HG02623 (cell line): ENCODE measurements at regions not wholly inside any gene's neighbourhood (a gene's known extent, or its start where the extent isn't known, plus 50 kb on each side); places are given as distances from the start of the nearest gene placed in this dataset.
A peak's percentile ranks its signal among the peaks of the same experiment; 100 is the strongest.

ENCODE experiments used
- ATAC-seq: cut with Tn5 transposase; IDR thresholded peaks from one replicate; pipeline ENCODE4 v1.9.1; 2021; ENCODE audit warnings: moderate library complexity; ENCODE audit not compliant: unreplicated experiment

DNA sequence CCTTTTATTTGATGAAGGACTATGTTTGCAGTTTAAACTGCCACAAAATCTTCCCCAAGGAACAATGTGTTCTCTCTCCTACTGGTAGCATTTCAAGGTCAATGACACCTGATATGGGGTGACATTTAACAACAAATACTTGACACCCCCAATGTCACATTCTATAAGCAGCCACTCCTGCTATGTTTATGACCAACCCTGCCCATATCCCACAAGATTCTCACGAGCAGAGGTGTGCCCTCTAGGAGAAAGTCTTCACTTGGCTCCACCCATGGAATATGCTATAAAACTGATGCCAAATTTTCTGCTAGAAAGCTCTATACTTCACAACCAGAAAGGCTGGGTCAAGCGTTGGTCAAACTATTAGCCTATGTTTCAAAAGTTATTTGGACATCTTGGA lies 105.6 kb upstream of the ARID2 start:
- ATAC-seq, result no peak

DNA sequence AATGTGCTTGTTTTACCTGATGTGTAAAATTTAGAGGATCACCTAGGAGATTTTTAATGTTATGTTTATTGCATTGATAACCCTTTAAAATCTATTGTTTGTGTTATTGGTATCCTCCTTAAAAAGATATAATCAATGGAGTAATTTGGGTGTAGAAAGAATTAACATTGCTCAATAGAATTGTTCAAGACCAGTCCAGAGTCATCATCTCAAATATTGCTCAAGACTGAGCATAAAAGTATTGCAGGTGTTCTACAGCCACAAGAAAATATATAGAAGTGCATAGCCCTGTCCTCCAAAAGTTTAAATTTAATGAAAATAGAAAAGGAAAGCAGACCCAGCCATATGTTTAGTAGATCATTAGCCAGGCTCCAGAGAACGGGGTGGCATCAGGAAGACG lies 102.5 kb upstream of the ARID2 start:
- ATAC-seq, result no peak

DNA sequence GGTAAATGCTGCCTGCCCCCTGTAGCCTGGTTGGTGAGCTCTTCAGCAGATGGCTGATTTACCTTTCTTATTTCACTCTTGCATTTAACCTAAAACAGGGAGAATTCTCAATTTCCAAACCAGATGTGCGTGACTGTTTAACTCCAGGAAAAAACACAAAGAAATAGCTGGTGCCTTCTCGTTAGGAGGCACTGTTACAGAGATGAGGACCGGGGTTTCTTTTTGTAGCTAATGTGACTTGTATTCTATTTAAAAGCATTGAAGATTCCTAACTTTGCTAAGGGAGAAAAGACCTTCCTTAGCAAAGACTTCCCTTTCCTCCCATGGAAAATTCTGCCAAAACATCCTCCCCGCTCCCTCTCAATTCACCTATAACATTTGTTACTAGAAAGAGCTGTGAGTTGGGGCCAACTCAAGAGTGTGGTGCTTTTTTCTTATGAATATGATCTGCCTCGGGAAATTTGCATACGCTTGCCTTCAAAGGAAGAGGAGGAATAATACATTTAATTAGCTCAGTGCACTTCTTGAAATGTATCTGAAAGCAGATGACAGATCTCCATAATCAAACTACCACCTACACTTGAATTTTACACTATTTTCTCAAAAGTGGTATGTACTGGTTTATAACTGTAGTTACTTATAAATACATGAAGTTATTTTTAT lies 102.0 kb upstream of the ARID2 start:
- no peak for ATAC-seq

DNA sequence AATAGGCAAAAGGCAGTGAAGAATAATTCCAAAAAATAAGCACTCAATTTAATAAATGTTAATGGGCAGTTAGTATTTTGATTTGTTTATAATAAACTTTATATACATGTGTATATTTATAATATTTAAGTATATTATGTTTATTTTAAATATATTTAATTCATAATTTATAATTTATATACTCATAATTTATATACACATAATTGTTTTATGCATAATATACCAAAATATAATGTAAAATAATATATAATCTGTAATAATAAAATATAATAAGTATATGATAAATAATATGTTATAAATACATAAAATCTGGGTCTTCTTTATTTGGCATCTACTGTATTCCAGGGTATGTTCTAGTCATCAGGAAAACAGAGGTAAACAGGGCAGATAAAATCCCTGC lies 100.2 kb upstream of the ARID2 start:
- no peak for ATAC-seq

DNA sequence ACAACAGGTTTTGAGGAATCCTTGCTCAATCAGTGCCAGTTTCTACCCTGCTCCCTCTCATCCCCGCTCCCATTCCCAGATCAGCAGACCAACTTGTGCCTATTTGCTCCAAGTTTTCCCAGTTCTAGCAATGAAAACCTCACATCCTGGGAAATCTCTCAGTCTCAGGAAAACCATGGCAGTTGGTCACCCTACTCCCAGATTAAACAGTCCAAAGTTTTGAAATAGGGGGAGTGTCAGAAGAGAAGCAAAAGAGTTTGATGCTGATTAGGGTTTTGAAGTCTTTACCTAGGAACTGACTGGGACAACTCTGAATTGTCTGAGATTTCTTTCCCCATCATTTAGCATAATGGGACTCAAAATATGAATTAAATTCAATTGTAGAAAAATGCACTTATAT lies 95.8 kb upstream of the ARID2 start:
- no peak for ATAC-seq

DNA sequence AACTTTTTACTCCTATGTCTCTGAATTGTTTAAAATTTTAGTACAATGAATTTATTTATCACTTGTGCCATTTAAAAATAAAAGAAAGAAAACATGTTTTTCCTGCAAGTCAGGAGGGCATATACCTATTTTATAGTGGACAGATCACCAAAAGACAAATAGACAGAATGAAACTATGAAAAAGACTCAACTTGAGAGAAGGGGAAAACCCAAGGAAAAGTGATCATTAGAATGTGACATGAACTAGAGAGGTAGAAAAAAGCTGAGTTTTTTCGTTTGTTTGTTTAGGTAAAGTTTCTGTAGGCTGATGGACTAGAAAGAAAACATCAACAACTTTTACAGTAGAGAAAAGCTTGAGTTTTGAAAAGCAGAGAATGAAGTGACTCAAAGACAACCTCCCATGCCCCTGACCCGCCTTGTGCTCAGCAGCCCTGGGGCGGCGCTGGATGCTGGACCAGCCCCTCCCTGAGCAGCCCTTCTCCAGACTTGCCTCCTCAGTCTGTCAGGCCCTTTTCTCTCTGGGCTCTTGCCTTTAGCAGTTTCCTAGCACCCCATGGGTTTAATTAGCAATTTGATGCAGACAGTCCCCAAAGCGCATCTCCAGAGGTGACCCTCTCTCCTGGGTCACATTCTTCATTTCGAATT lies 95.1 kb upstream of the ARID2 start:
- peak; percentile 50 for ATAC-seq

DNA sequence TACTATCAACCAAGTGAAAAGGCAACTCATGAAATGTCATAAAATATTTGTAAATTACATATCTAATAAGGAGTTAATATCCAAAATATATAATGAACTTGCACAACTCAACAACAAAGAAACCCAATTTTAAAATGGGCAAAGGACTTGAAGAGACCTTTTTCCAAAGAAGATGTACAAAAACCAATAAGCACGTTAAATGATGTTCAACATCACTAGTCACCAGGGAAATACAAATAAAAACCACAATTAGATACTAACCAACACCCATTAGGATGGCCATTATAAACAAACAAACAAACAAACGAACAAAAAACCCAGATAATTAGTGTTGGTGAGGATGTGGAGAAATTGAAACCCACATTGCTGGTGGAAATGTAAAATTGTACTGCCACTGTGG lies 92.3 kb upstream of the ARID2 start:
- no peak for ATAC-seq

DNA sequence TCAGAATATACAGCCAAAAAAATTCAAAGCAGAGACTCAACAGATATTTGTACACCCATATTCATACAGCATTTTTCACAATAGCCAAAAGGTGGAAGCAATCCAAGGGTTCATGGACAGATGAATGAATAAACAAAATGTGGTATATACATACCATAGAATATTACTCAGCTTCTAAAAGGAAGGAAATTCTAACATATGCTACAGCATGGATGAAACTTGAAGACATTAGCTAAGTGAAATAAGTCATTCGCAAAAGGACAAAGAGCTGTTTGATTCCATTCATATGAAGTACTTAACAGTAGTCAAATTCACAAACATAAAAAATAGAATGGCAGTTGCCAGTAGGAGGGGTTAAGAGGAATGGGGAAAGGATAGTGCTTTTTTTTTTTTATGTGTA lies 91.8 kb upstream of the ARID2 start:
- no peak for ATAC-seq

DNA sequence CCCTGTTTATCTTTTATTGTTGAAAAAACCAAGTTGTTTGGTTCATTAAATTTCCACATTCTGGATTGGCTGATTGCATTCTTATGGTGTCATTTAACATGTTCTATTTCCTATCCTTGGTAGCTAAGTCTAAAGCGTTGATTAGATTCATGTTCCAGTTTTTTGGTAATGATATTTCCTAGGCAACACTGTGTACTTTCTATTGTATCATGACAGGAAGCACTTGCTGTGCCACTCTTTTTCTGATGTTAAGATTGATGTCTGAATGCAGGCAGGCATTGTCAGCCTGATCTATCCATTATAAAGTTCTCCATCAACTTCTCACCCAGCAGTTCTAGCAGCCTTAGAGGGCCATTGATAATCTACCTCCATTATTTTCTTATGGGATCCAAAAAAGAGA lies 91.1 kb upstream of the ARID2 start:
- ATAC-seq, result no peak

DNA sequence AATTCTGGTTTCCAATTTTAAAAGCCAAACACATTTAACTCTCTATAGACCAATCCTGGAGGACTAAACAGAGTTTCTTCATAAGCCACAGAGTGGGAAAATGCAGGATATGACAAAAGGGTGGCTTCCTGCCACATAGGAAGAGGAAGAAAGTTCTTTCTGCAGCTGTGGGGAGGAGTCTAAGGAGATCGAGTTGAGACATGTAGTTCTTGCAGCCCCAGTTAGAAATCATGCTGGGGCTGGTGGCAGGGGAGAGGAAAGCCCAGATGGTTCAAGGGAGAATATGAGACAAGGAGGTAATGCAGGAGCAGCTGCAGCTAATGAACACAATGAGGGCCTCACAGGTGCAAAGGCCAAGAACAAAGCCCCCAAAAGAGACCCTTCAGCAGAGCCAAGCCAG lies 85.0 kb upstream of the ARID2 start:
- ATAC-seq, result no peak

DNA sequence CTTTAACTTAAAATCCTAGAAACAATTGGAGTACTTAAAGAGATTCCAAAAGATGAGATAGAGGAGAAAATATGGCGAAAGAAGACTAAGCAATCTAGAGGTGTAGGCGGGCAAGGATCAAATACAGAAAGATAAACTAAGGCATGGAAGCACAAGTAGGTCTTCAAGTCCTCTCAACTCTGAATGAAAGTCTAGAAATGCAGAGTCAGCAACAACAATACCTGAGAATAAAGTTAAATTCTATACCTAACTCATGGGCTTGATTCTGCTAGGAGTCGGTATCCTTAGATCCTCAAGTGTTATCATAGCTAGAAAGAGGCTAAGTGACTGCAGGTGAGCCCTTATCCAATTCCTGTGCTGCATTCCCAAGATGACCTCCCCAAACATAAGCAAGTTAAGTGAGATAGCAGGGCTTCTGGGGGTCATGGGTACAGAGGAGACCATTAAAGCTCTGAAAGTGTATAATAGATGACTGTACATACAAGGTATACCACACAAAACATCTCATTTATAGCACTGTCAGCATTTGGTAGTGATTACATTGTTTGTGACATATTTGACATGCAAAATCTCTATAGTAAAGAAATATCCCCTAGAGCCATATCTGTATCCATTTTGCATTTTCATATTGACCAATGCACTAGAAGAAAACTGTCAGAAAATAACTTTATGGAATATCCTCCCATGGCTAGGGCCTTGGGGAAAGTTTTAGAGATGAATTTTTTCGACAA lies 82.5 kb upstream of the ARID2 start:
- no peak for ATAC-seq

DNA sequence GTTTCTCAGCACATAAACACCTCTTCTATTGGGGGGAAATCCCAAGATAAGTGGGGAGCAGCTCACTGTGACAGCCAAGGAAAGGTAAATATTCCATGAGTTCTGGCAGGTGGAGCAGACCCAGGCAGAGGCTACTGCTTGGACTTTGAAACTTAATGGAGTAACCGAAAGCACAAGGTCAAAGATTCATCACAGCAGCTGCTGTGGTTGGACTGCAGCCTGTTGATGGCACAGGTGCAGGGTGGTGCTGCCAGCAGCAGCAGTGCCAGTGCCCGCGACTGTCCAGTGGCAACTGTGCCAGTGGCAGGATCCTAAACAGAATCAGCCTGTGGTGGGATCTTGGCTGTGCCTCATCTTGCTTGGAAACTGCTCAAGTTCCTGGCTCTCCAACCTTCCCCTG lies 81.4 kb upstream of the ARID2 start:
- ATAC-seq, result no peak

DNA sequence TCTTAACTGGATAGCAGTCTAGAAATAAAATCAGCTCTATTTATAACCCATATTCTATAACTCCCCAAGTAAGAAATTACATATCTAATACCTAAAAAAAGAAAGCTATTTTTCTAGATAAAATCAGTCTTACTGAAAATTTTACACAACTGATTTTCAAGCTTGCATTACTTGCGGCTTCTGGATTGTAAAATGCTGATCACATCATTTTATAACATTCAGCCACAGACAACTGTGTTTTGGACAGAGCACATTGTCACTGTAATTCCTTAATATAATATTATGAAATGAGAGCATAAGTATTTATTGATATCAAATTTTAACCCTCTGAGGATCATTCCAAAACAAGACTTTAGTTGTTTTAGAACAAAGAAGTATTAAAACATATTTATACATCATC lies 78.5 kb upstream of the ARID2 start:
- no peak for ATAC-seq

DNA sequence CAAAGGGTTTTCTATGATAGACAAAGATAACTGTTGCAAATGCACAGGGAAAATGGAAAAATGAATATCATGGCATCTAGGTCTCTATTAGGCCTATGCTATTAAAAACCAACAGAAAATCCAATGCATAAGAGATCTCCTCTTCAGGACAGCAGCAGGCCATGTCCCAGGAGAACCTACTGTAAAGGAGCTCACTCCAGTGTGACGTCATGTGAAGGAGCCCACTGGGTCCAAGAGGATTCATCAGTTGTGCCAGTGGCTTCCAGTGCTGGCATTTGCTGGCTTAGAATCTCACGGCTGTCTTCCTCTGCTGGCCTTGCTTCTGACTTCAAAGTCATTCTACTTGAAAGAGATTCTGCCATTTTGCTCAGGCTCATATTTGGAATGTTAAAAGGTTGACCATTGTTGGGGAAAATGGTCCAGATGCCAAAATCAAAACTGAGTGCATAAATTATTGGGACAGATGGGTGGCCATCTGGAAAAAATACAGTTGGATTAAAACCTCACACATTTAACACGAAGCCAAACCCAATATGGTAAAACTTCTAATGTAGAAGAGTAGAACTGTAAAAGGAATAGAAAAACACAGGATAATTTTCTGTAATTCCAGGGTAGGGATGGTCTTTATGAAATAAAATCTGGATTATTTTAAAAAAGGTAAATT lies 75.4 kb upstream of the ARID2 start:
- ATAC-seq, result no peak

DNA sequence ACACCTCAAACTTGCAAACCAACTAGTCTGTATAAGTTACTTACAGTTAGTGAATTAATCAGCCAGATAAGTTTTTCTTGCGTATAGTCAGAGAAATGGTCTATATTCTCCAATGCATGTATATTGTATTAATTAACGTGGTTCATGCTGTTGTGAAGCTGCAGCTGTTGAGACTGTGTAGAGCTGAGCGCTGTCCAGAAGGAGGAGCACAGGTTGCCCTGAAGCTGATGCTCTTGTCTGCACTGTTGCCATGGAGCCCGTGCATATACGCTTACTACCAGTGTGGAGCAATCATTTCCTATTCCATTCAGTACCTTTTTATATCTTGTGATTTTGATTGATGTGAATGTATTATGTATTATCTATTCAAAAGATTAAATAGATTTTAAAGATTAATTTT lies 74.3 kb upstream of the ARID2 start:
- no peak for ATAC-seq

DNA sequence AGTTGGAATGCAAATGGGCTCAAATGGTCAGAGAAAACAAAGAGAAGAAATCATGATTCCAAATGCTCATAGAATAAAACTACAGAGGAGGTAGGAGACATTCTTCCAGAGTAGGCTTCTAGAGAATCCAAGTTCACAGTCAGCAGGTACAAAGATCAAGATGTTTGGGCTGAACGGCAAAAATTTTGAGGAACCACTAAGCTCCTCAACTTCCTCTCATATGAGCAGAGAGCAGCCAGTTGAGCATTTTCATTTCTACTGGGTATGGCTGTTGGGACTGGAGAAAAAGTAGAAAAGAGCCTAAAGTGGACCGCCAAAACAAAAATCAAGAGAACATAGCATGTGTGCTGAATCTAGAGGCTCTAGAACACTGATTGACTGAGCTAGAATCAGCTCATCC lies 73.8 kb upstream of the ARID2 start:
- ATAC-seq, result no peak

DNA sequence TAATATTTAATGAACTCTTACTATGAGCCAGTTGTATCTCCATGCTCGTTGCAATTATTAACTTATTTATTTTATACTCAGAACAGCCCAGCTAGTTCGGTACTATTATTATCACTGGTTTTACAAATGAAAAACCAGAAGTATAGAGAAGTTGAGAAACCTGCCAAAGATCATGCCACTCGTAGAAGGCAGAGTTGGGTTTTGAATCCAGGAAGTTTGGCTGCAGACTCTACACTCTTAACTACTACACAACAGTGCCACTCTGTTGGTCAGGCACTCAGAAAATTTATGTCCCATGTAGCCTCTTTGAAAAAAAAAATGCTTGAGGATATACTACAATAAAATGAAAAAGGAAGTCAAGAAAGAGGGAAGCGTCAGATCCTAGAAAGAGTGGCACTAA lies 71.5 kb upstream of the ARID2 start:
- ATAC-seq, result no peak

DNA sequence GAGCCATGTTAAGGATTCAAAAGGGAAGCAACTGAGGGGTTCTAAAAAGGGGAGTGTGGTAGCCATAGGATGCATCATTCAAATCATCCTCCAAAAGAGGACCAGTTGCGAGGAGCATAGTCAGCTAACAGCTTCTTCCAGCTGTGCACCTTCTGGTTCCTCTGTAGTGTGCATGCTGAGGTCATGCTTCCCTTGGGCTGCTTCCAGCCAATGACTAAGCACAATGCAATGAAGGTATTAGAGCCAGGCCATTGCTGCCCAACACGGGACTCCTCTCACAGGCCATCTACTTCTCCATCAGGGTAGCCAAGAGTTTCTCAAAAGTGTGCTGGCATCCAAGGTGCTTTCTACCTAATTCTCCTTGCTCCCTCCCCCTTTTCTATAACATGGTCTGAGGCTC lies 69.2 kb upstream of the ARID2 start:
- no peak for ATAC-seq

DNA sequence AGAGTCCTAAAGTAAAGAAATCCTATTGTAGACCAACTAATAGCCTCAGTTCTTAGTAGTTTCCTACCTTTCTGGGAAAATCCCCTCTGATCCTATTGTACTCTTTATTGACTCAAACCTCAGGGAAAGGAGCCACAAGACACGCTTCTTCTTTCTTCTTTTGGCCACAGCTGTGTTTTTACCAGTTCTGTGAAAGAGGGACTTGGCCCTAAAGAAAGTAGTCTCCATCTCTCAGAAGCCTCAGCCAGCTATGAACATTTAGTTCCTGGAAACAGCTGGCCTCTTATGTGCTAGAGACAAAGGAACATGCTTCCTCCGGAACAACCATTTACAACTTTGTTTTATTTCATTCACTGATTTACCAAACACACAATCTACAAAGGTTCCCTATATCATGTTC lies 66.1 kb upstream of the ARID2 start:
- ATAC-seq, result no peak

DNA sequence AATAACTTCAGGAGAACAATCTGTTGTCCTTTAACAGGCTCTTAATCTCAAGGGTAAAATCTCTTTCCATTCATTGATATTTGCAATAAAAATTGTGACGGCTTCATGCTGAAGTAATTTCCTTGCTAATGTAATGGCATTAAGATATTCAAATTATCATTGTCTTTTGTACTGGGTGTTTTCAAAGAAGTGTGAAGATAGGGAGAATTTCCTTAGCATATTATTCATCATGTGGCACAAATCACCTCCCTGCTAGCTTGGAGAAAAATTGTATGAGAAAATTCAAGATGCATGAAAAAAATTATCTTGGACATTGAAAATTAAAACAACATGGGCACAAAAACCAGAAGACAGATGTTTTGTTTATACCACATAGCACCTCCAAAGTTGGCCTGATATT lies 63.6 kb upstream of the ARID2 start:
- ATAC-seq, result no peak

DNA sequence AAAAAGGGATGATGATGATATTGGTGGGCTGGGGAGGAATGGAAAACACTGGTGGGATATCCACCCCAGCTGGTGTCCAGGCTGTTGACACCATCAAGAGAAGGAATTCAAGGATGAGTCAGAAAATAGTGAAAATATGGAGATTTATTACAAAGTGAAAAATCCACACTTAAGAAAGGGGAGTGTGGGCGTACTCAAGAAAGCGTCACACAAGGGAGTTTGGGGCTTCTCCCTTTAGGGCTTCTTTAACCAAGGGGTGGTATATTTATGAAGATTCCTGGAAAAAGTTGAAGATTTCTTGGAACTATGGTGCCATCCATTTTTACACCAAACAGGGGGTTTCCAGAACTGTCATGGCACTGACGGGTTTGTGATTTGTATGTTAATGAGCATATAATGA lies 63.1 kb upstream of the ARID2 start:
- ATAC-seq, result no peak

DNA sequence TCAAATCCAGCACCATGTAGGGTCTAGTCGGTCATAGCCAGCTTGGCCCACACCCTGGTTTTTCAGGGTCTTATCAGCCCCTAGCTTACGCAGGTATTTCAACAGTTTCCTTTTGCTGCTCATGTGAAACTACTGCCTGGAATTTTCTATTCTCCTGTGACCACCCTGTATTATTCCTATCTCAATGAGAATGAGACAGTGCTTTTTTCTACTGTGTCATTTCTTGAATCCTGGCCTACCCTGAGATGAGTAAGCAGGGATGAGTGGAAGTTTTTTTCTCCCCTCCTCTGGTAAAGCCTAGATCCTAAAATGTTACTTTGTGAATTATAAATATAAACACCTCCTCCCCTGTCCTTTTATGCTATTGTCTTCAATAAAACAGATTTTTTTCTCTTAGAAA lies 62.7 kb upstream of the ARID2 start:
- no peak for ATAC-seq
